Activated CD4-positive, alpha-beta T cell treated with anti-CD3 and anti-CD28 coated beads, Interleukin-2, amount 10 ng/mL, durations not matched to agents 7 days and 5 days (primary cell): ENCODE measurements at regions not wholly inside any gene's neighbourhood (a gene's known extent, or its start where the extent isn't known, plus 50 kb on each side); places are given as distances from the start of the nearest gene placed in this dataset.
A peak's percentile ranks its signal among the peaks of the same experiment; 100 is the strongest.

Source experiments
- CTCF ChIA-PET: fragments of 350-600 bp; sonication (Branson Sonifier 250); formaldehyde crosslinking; loops from one replicate; lab custom pipeline; 2021; ENCODE audit warnings: antibody characterized with exemption; lab: Charles Lee
- POLR2A ChIA-PET: fragments of 350-600 bp; sonication (Branson Sonifier 250); formaldehyde crosslinking; loops from one replicate; lab custom pipeline; 2021; ENCODE audit warnings: antibody characterized with exemption; lab: Charles Lee
- DNase-seq: peaks from one replicate; pipeline ENCODE4 v3.0.0-alpha.2; 2020
- H3K27ac Mint-ChIP-seq: one replicate; pipeline ENCODE4 v1.8.0; 2021; ENCODE audit warnings: mild to moderate bottlenecking, moderate library complexity, mixed read lengths
- H3K27me3 Mint-ChIP-seq: one replicate; pipeline ENCODE4 v1.8.0; 2021; ENCODE audit warnings: mixed read lengths
- H3K36me3 Mint-ChIP-seq: one replicate; pipeline ENCODE4 v1.8.0; 2021; ENCODE audit warnings: low read depth, mixed read lengths
- H3K4me1 Mint-ChIP-seq: one replicate; pipeline ENCODE4 v1.8.0; 2021; ENCODE audit warnings: mixed read lengths
- H3K4me3 Mint-ChIP-seq: one replicate; pipeline ENCODE4 v1.8.0; 2021; ENCODE audit warnings: mild to moderate bottlenecking, moderate library complexity, mixed read lengths
- H3K9me3 Mint-ChIP-seq: one replicate; pipeline ENCODE4 v1.8.0; 2021; ENCODE audit warnings: mixed read lengths

DNA sequence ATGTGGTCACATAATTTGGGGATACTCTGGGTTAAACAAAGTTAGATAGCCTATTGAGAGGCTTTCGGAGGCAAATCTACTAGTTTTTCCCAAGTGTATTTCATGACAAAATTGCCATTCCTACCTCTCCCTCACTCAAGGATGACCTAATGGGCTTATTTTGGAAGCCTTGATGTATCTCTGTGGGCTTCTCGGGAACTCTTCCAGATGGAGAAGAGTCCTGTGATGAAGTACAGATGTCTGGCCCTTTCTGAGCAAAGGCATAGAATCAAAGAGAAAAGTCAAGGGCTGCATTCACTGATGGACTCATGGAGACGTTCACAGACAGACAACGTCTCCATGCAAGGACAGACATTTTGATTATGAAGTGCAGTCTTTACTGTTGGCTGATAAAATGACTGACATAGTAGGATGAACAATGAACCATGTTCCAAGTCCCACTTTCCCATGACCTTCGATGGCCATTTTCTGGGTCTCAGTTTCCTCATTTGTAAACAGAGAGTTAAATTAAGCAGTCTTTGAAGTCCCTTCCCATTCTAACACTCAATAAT is 347.2 kb upstream of the CD180 start:
- Mint-ChIP-seq H3K27ac (no peak overlapping the region), H3K4me1 (peaks cover 12% of the 10 kb centered on the region), H3K4me3 (no peak overlapping the region), H3K36me3 (no peaks in the 10 kb centered on the region), H3K27me3 (peaks cover 2% of the 10 kb centered on the region), H3K9me3 (peaks cover 8% of the 10 kb centered on the region)
- POLR2A ChIA-PET, result no interaction called here
- CTCF ChIA-PET, result no interaction called here
- no peak for DNase-seq

GRCh38 chr5:67542479-67542878 is 345.9 kb upstream of the CD180 start:
- CTCF ChIA-PET, result interaction anchor here (0.7 kb wide), 1 partner anchor 190 kb away, joined by 3 read pairs; no protein-coding TSS in a partner anchor
- Mint-ChIP-seq H3K9me3 (peaks cover 6% of the 10 kb centered on the region), H3K36me3 (no peaks in the 10 kb centered on the region), H3K4me3 (no peak overlapping the region), H3K27me3 (peaks cover 2% of the 10 kb centered on the region), H3K27ac (no peak overlapping the region), H3K4me1 (peaks cover 2% of the 10 kb centered on the region)
- no peak for DNase-seq
- POLR2A ChIA-PET, result no interaction called here

- H3K36me3 Mint-ChIP-seq, result no peaks in the 10 kb centered on the region
- peaks cover 2% of the 10 kb centered on the region for H3K27me3 Mint-ChIP-seq
- CTCF ChIA-PET, result no interaction called here
- peaks cover 2% of the 10 kb centered on the region for H3K4me1 Mint-ChIP-seq
- POLR2A ChIA-PET, result no interaction called here
- H3K9me3 Mint-ChIP-seq, result peaks cover 6% of the 10 kb centered on the region
- no peak overlapping the region for H3K4me3 Mint-ChIP-seq
- H3K27ac Mint-ChIP-seq, result no peak overlapping the region
- no peak for DNase-seq
These were observed 345.3 kb upstream of the CD180 start for GRCh38 chr5:67541875-67542274.

DNA sequence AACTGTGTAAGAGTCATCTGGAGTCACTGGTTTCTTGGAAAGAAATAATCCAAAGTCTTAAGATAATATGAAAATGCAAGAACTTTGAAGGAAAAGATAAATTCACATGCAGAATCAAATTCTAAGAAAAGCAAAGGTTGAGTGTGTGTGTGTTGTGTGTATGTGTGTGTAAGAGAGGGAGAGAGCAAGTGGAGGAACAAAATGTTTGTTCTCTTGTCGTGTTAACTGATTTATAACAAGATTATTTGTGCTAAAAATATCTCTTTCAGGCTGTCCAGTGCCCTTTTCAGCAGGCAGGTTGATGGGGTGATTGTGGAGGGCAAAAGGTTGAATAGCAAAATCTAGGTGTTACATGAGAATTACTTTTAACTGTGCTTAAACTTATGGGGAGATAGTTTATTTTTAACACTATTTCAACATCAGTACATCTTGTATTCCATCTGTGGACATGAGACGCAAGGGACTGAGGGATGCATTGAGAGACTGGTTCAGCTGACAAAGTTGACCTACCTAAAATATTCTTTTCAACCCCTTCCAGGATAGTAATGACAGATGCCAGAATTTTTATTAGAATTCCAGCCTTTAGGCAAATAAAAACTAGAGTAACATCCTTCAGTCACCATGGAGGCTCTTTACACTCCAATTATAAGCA is 342.4 kb upstream of the CD180 start:
- no peak overlapping the region for H3K4me3 Mint-ChIP-seq
- ChIA-PET POLR2A (no interaction called here), CTCF (interaction anchor here (0.6 kb wide), 1 partner anchor 553 kb away, joined by 3 read pairs; no protein-coding TSS in a partner anchor)
- H3K9me3 Mint-ChIP-seq, result peaks cover 4% of the 10 kb centered on the region
- H3K27ac Mint-ChIP-seq, result no peak overlapping the region
- no peak for DNase-seq
- H3K4me1 Mint-ChIP-seq, result peaks cover 2% of the 10 kb centered on the region
- peaks cover 2% of the 10 kb centered on the region for H3K27me3 Mint-ChIP-seq
- no peaks in the 10 kb centered on the region for H3K36me3 Mint-ChIP-seq

GRCh38 chr5:67537439-67538148 is 341.0 kb upstream of the CD180 start:
- peaks cover 4% of the 10 kb centered on the region for H3K9me3 Mint-ChIP-seq
- no peak overlapping the region for H3K4me3 Mint-ChIP-seq
- DNase-seq, result no peak
- H3K36me3 Mint-ChIP-seq, result no peaks in the 10 kb centered on the region
- H3K4me1 Mint-ChIP-seq, result peaks cover 2% of the 10 kb centered on the region
- CTCF ChIA-PET, result interaction anchor here (0.6 kb wide), 1 partner anchor 657 kb away, joined by 3 read pairs; no protein-coding TSS in a partner anchor
- POLR2A ChIA-PET, result interaction anchor here (0.5 to 0.7 kb wide), 2 partner anchors 31 to 218 kb away, joined by 3 to 5 read pairs; no protein-coding TSS in a partner anchor
- peaks cover 2% of the 10 kb centered on the region for H3K27me3 Mint-ChIP-seq
- H3K27ac Mint-ChIP-seq, result no peak overlapping the region

DNA sequence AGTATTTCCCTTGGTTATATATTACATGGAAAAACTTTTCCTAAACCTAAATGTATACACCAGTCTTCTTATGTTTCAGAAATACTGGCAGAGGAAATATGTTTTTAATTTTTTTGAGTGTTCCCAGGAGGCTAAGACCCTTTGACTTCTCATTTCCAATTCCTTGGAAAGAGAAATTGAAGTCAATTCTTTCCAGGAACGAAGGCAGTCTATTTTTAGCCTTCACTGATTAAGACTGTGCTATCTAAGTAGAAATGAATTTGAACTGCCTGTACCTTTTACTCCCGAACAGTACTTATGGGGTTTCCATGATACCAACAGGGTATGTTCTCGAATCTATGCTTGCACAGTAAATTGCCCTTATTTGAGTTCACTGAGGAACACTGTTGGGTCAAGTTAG is 340.3 kb upstream of the CD180 start:
- no peaks in the 10 kb centered on the region for H3K9me3 Mint-ChIP-seq
- ChIA-PET POLR2A (interaction anchor here (0.7 kb wide), 1 partner anchor 30 kb away, joined by 3 read pairs; no protein-coding TSS in a partner anchor), CTCF (no interaction called here)
- DNase-seq, result no peak
- H3K4me3 Mint-ChIP-seq, result no peak overlapping the region
- H3K4me1 Mint-ChIP-seq, result no peaks in the 10 kb centered on the region
- H3K36me3 Mint-ChIP-seq, result no peaks in the 10 kb centered on the region
- no peaks in the 10 kb centered on the region for H3K27me3 Mint-ChIP-seq
- H3K27ac Mint-ChIP-seq, result peak overlapping the region; percentile 55

GRCh38 chr5:67530609-67531255 is 334.1 kb upstream of the CD180 start:
- Mint-ChIP-seq H3K27me3 (no peaks in the 10 kb centered on the region), H3K9me3 (peaks cover 8% of the 10 kb centered on the region), H3K27ac (no peak overlapping the region), H3K4me1 (no peaks in the 10 kb centered on the region), H3K4me3 (no peak overlapping the region), H3K36me3 (peaks cover 4% of the 10 kb centered on the region)
- DNase-seq, result no peak
- POLR2A ChIA-PET, result no interaction called here
- CTCF ChIA-PET, result no interaction called here

GRCh38 chr5:67528953-67529352 is 332.4 kb upstream of the CD180 start:
- H3K36me3 Mint-ChIP-seq, result peaks cover 4% of the 10 kb centered on the region
- DNase-seq, result no peak
- H3K27ac Mint-ChIP-seq, result no peak overlapping the region
- H3K27me3 Mint-ChIP-seq, result no peaks in the 10 kb centered on the region
- ChIA-PET POLR2A (no interaction called here), CTCF (no interaction called here)
- no peak overlapping the region for H3K4me3 Mint-ChIP-seq
- no peaks in the 10 kb centered on the region for H3K4me1 Mint-ChIP-seq
- peaks cover 11% of the 10 kb centered on the region for H3K9me3 Mint-ChIP-seq

- POLR2A ChIA-PET, result no interaction called here
- H3K36me3 Mint-ChIP-seq, result peaks cover 4% of the 10 kb centered on the region
- peaks cover 15% of the 10 kb centered on the region for H3K9me3 Mint-ChIP-seq
- CTCF ChIA-PET, result no interaction called here
- no peaks in the 10 kb centered on the region for H3K27me3 Mint-ChIP-seq
- DNase-seq, result no peak
- H3K27ac Mint-ChIP-seq, result no peak overlapping the region
- no peaks in the 10 kb centered on the region for H3K4me1 Mint-ChIP-seq
- no peak overlapping the region for H3K4me3 Mint-ChIP-seq
These were observed 330.2 kb upstream of the CD180 start for GRCh38 chr5:67526793-67527192.

DNA sequence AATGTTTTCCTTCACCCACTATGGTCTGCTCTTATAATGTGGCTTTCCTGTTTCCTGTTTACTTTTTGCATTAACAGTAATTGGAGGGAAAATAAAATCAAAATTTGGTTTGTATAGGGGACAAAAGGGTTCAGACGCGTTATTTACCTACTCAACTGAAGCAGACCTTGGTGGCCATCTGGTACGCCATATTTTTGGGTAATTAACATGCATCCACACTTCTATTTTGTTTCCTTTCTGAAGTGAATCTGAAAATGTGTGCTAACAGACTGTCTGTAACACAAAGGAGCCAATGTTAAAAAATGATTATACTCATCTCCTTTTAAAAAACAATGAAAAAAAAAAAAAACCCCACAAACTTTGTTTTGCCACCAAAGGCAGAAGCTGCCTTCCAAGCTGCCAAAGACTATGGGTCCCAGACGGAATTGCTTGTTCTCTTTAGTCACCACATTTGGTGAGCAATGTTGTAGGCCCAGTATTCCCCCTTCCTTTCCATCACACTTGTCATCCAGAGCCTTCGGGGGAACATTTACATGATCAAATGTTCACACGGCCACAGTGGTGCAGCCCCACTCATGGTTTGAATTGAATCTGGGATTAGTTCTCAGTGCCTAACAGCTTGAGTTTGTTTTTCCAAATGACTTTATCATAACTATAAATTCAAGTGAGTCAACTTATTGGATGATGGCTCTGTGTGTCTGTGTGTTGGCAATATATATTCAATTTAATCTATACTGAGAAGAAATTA is 323.7 kb upstream of the CD180 start:
- Mint-ChIP-seq H3K36me3 (peaks cover 20% of the 10 kb centered on the region), H3K4me1 (peaks cover 36% of the 10 kb centered on the region), H3K4me3 (no peak overlapping the region), H3K9me3 (peaks cover 23% of the 10 kb centered on the region), H3K27ac (peak overlapping the region; percentile 69), H3K27me3 (peaks cover 5% of the 10 kb centered on the region)
- ChIA-PET POLR2A (no interaction called here), CTCF (no interaction called here)
- no peak for DNase-seq

GRCh38 chr5:67518227-67518626 is 321.6 kb upstream of the CD180 start:
- no peak for DNase-seq
- Mint-ChIP-seq H3K27me3 (peaks cover 5% of the 10 kb centered on the region), H3K4me1 (peaks cover 57% of the 10 kb centered on the region), H3K36me3 (peaks cover 31% of the 10 kb centered on the region), H3K27ac (no peak overlapping the region), H3K4me3 (no peak overlapping the region), H3K9me3 (peaks cover 23% of the 10 kb centered on the region)
- POLR2A ChIA-PET, result no interaction called here
- CTCF ChIA-PET, result interaction anchor here (0.6 to 1.2 kb wide), 2 partner anchors 11 to 737 kb away, joined by 3 read pairs; no protein-coding TSS in a partner anchor

- H3K27ac Mint-ChIP-seq, result no peak overlapping the region
- DNase-seq, result no peak
- H3K4me3 Mint-ChIP-seq, result no peak overlapping the region
- H3K9me3 Mint-ChIP-seq, result peaks cover 23% of the 10 kb centered on the region
- peaks cover 62% of the 10 kb centered on the region for H3K4me1 Mint-ChIP-seq
- peaks cover 5% of the 10 kb centered on the region for H3K27me3 Mint-ChIP-seq
- peaks cover 32% of the 10 kb centered on the region for H3K36me3 Mint-ChIP-seq
- CTCF ChIA-PET, result no interaction called here
- POLR2A ChIA-PET, result no interaction called here
These were observed 320.5 kb upstream of the CD180 start for GRCh38 chr5:67516948-67517565.
